HepG2 (cell line): ENCODE measurements at regions not wholly inside any gene's neighbourhood (a gene's known extent, or its start where the extent isn't known, plus 50 kb on each side); places are given as distances from the start of the nearest gene placed in this dataset.
"Not testable (repeated sequence)": the region's sequence is repeated elsewhere in the genome, so short reads cannot be mapped to it uniquely, and the experiment has no call there.

Source experiments
- ATAC-seq: fragments of 200-7000 bp; cut with Tn5 transposase; 3 replicates; pipeline ENCODE4 v1.9.1; 2020; ENCODE audit warnings: mild to moderate bottlenecking, moderate library complexity
- BruUV-seq: library from RNA; stranded (reverse); fragments of 400-500 nt; replicated peaks from 2 replicates; lab custom pipeline; 2021; lab: Mats Ljungman, UMichigan
- CTCF ChIA-PET: fragments of 300-600 bp; formaldehyde crosslinking; extraction: SDS; loops from one replicate; lab custom pipeline; 2021; ENCODE audit warnings: low total read pairs, inconsistent platforms, low intra/inter-chr PET ratio; lab: Yijun Ruan, JAX
- POLR2A ChIA-PET: fragments of 350-600 bp; sonication (Branson Sonifier 250); formaldehyde crosslinking; loops from one replicate; lab custom pipeline; 2020; ENCODE audit warnings: antibody characterized with exemption, inconsistent platforms; lab: Yijun Ruan, JAX
- DNase-seq: peaks from one replicate; pipeline ENCODE4 v3.0.0-alpha.2; 2015; ENCODE audit warnings: low spot score
- FAIRE-seq: peaks from 3 replicates; lab custom pipeline; 2011; peaks lifted over from hg19 to GRCh38; lab: Jason Lieb, UNC
- H2AFZ ChIP-seq: one replicate; pipeline ENCODE4 v1.6.1; 2011; ENCODE audit warnings: low read length, inconsistent platforms
- H3K27ac ChIP-seq: fragments of 300-600 bp; 3 replicates; pipeline ENCODE4 v1.8.0; 2011; ENCODE audit warnings: mixed run types, mild to moderate bottlenecking, mixed read lengths, low read length, inconsistent platforms; ENCODE audit not compliant: insufficient read depth; ENCODE audit errors: extremely low read length
- H3K27me3 ChIP-seq, 2 experiments: fragments of 200-600 bp in 1 of 2; 2 replicates in 1 of 2; 3 replicates in 1 of 2; pipeline versions ENCODE4 v1.6.0 to v1.8.0; 2011; ENCODE audit warnings: low read length in 2 of 2, mild to moderate bottlenecking in 2 of 2, moderate library complexity in 2 of 2, inconsistent platforms in 1 of 2; ENCODE audit not compliant: insufficient read depth in 2 of 2, control insufficient read depth in 1 of 2
- H3K36me3 ChIP-seq, 2 experiments: fragments of 200-600 bp in 1 of 2; replicated peaks in 1 of 2; 2 replicates in 1 of 2; 3 replicates in 1 of 2; pipeline versions ENCODE4 v1.5.1 to v1.8.0; 2011; ENCODE audit warnings: low read length in 2 of 2, inconsistent platforms in 1 of 2; ENCODE audit not compliant: insufficient read depth in 2 of 2, control insufficient read depth in 1 of 2
- H3K4me1 ChIP-seq: 2 replicates; pipeline ENCODE4 v1.5.1; 2012; ENCODE audit warnings: low read length, inconsistent platforms; ENCODE audit not compliant: insufficient read depth
- H3K4me2 ChIP-seq: 2 replicates; pipeline ENCODE4 v1.6.0; 2011; ENCODE audit warnings: low read depth, low read length, inconsistent platforms
- H3K4me3 ChIP-seq, 3 experiments: fragments of 200-600 bp in 1 of 3; sonication (generic), shearing (Covaris generic) in 1 of 3; replicated peaks in 1 of 3; 2 replicates each; pipeline ENCODE4 v1.5.1; 2011 to 2016; ENCODE audit warnings: low read length in 3 of 3, inconsistent platforms in 2 of 3, low read depth in 2 of 3, mild to moderate bottlenecking in 2 of 3, control low read depth in 1 of 3, mixed read lengths in 1 of 3; ENCODE audit not compliant: insufficient read depth in 1 of 3
- H3K79me2 ChIP-seq: one replicate; pipeline ENCODE4 v1.6.1; 2011; ENCODE audit warnings: low read length, inconsistent platforms; ENCODE audit not compliant: insufficient read depth
- H3K9ac ChIP-seq: 2 replicates; pipeline ENCODE4 v1.6.0; 2011; ENCODE audit warnings: mild to moderate bottlenecking, low read depth, low read length, inconsistent platforms; ENCODE audit not compliant: insufficient read depth
- H3K9me3 ChIP-seq: 2 replicates; pipeline ENCODE4 v1.5.1; 2012; ENCODE audit warnings: mild to moderate bottlenecking, low read length
- H4K20me1 ChIP-seq: 2 replicates; pipeline ENCODE4 v1.6.0; 2011; ENCODE audit warnings: inconsistent platforms, mild to moderate bottlenecking, low read length, moderate library complexity; ENCODE audit not compliant: insufficient read depth
- WGBS: methylation state at CpG from one replicate; pipeline ENCODE4 v1.1.6; 2017; ENCODE audit warnings: low lambda C conversion rate; 5-methylcytosine and 5-hydroxymethylcytosine counted together
- in situ Hi-C: cut with HindIII; loops from 2 replicates; pipeline ENCODE4 v1.10.0; 2017; ENCODE audit warnings: low pct_unique_long_range_greater_than_20kb; ENCODE audit not compliant: extremely low pct_ligation_motif_present
- intact Hi-C: fragments of 100-400 bp; cut with micrococcal nuclease; formaldehyde crosslinking; loops from one replicate; pipeline ENCODE4 v1.10.0; 2022; ENCODE audit not compliant: unreplicated experiment

DNA sequence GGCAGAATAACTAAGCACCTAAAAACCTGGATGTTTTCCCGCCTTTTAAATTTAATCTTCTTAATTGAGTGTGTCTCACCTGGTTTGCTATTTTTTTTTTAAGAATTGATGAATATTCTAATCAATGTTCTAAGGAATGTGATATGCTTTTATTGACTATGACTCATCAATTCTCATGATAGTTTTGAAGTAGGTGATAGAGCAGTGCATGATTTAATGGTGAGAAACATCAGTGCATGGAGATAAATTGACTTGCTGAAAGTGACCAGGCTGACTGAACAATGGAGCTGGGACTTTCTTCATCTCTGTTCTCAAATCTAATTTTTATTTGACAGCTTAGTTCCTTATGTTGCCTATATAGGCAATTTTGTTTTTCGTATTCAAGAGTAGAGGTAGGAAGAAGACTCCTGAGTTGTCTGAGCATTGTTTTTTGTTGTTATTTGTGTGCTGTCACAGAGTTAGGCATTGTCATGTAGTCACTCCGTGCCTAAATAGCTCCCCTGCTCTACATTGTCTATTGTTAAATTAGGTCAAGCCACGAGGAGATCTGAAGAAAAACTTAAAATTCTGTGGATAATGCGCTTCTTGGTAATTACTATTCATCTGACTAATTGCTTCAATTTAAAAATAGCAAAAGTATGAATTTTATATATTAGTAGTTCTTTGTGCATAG, 59.0 kb upstream of the NUTM2F start:
- ATAC-seq, POLR2A ChIA-PET, H4K20me1 ChIP-seq, FAIRE-seq, H3K4me2 ChIP-seq, CTCF ChIA-PET, H3K4me3 ChIP-seq, BruUV-seq, DNase-seq, H3K9me3 ChIP-seq, H3K36me3 ChIP-seq, H3K27ac ChIP-seq, in situ Hi-C loops, H3K4me1 ChIP-seq, H2AFZ ChIP-seq, intact Hi-C loops, H3K9ac ChIP-seq, H3K27me3 ChIP-seq: not testable (repeated sequence)
- 95% methylated on average over 5 of the region's 5 CpGs for WGBS
- H3K79me2 ChIP-seq: peaks cover 17% of the 10 kb centered on the region

GRCh38 chr9:94388011-94388406, 59.6 kb upstream of the NUTM2F start:
- H2AFZ ChIP-seq, H3K27ac ChIP-seq, intact Hi-C loops, H3K27me3 ChIP-seq, H3K9me3 ChIP-seq, H4K20me1 ChIP-seq, ATAC-seq, DNase-seq, POLR2A ChIA-PET, BruUV-seq, CTCF ChIA-PET, H3K4me3 ChIP-seq, H3K4me1 ChIP-seq, H3K4me2 ChIP-seq, H3K9ac ChIP-seq, FAIRE-seq, H3K36me3 ChIP-seq, in situ Hi-C loops: not testable (repeated sequence)
- 98% methylated on average over 2 of the region's 2 CpGs for WGBS
- H3K79me2 ChIP-seq: peaks cover 17% of the 10 kb centered on the region

DNA sequence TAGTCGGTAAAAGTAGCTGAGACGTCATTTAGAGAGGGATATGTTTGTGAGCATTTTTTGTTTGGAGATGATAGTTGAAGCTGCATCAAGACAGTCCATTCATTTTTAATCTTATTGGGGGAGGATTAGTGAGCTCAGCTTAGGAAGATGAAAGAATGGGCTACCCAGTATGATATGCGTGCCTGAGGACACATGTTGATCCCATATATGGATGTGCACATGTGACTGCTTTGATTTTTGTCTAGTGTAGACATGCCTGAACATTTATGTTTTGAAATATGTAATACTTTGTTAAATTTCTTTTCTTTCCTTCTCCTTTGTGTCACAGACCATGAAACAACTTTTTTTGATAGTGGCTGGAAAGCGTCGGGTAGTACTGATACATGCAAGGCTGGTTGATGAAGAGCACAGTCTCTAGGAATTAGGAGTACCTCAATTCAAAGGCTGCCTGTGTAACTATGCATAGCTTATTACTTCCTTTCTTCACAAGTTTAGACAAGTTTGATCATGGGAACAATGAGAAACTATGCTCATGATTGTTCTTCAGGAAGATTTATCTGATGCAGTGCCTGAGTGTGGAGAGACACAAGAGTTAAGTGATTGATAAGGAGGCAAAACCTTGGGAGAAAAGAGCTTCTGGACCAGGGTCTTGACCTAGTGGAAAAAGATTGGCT, 62.1 kb upstream of the NUTM2F start:
- ATAC-seq, CTCF ChIA-PET: not testable (repeated sequence)

GRCh38 chr9:94392971-94393624, 64.7 kb upstream of the NUTM2F start:
- H3K36me3 ChIP-seq, intact Hi-C loops, DNase-seq, H2AFZ ChIP-seq, H4K20me1 ChIP-seq, BruUV-seq, CTCF ChIA-PET, H3K9me3 ChIP-seq, H3K79me2 ChIP-seq, POLR2A ChIA-PET, H3K9ac ChIP-seq, H3K4me3 ChIP-seq, H3K27ac ChIP-seq, H3K4me1 ChIP-seq, in situ Hi-C loops, H3K4me2 ChIP-seq, H3K27me3 ChIP-seq: not testable (repeated sequence)
- FAIRE-seq: peak; percentile 74
- WGBS: no CpG with 5 or more reads among the region's 2 CpGs
- ATAC-seq: peak; percentile 42; the same call in 2 of the 3 replicates

More for the DNA sequence above, 62.1 kb upstream of the NUTM2F start:
- POLR2A ChIA-PET, H3K27me3 ChIP-seq, H3K4me3 ChIP-seq, H3K9me3 ChIP-seq, H2AFZ ChIP-seq, H3K27ac ChIP-seq, H3K79me2 ChIP-seq, intact Hi-C loops, H3K9ac ChIP-seq, H3K4me2 ChIP-seq, in situ Hi-C loops, DNase-seq, BruUV-seq, H4K20me1 ChIP-seq, FAIRE-seq, H3K36me3 ChIP-seq, H3K4me1 ChIP-seq: not testable (repeated sequence)
- 97% methylated on average over 3 of the region's 5 CpGs for WGBS
